ENCODE measurements at regions not wholly inside any gene's neighbourhood (a gene's known extent, or its start where the extent isn't known, plus 50 kb on each side); places are given as distances from the start of the nearest gene placed in this dataset.

GRCh38 chr5:130992095-130992494 is 173.0 kb downstream of the HINT1 start:
- H3K27me3 ChIP-seq = no peaks in the 10 kb centered on the region
- no peaks in the 10 kb centered on the region for H3K4me1 ChIP-seq
- H3K36me3 ChIP-seq = no peaks in the 10 kb centered on the region
- H3K9me3 ChIP-seq = no peaks in the 10 kb centered on the region
- DNase-seq = no peak
- no peak overlapping the region for H3K27ac ChIP-seq
- intact Hi-C loops (cut with DNase I; ENCODE audit: low total_unique reads) = no loop called here
- H3K4me3 ChIP-seq = no peak overlapping the region
- TF ChIP-seq CTCF (IDR thresholded peaks at IDR 0.05) = no peak

GRCh38 chr5:130985776-130986175 is 179.3 kb downstream of the HINT1 start:
- DNase-seq = no peak
- no peaks in the 10 kb centered on the region for H3K9me3 ChIP-seq
- no peaks in the 10 kb centered on the region for H3K36me3 ChIP-seq
- H3K27ac ChIP-seq = no peak overlapping the region
- H3K4me3 ChIP-seq = no peak overlapping the region
- TF ChIP-seq CTCF (IDR thresholded peaks at IDR 0.05) = no peak
- intact Hi-C loops (cut with DNase I; ENCODE audit: low total_unique reads) = no loop called here
- H3K4me1 ChIP-seq = no peaks in the 10 kb centered on the region
- H3K27me3 ChIP-seq = no peaks in the 10 kb centered on the region

GRCh38 chr5:130981663-130982062 is 183.4 kb downstream of the HINT1 start:
- DNase-seq = no peak
- no peak for TF ChIP-seq CTCF (IDR thresholded peaks at IDR 0.05)
- H3K27me3 ChIP-seq = no peaks in the 10 kb centered on the region
- no peaks in the 10 kb centered on the region for H3K9me3 ChIP-seq
- H3K4me3 ChIP-seq = no peak overlapping the region
- no peaks in the 10 kb centered on the region for H3K36me3 ChIP-seq
- intact Hi-C loops (cut with DNase I; ENCODE audit: low total_unique reads) = no loop called here
- H3K4me1 ChIP-seq = no peaks in the 10 kb centered on the region
- no peak overlapping the region for H3K27ac ChIP-seq

- no peak for TF ChIP-seq CTCF (IDR thresholded peaks at IDR 0.05)
- no peaks in the 10 kb centered on the region for H3K27me3 ChIP-seq
- H3K4me3 ChIP-seq = no peak overlapping the region
- no peaks in the 10 kb centered on the region for H3K4me1 ChIP-seq
- intact Hi-C loops (cut with DNase I; ENCODE audit: low total_unique reads) = no loop called here
- no peak overlapping the region for H3K27ac ChIP-seq
- no peak for DNase-seq
- H3K9me3 ChIP-seq = no peaks in the 10 kb centered on the region
- no peaks in the 10 kb centered on the region for H3K36me3 ChIP-seq
Measured at GRCh38 chr5:130978475-130978874, 186.6 kb downstream of the HINT1 start.

- Histone ChIP-seq H3K9me3 (no peaks in the 10 kb centered on the region), H3K27me3 (no peaks in the 10 kb centered on the region), H3K4me3 (no peak overlapping the region), H3K27ac (no peak overlapping the region), H3K4me1 (no peaks in the 10 kb centered on the region), H3K36me3 (no peaks in the 10 kb centered on the region)
- no peak for TF ChIP-seq CTCF (IDR thresholded peaks at IDR 0.05)
- DNase-seq = no peak
- intact Hi-C loops (cut with DNase I; ENCODE audit: low total_unique reads) = no loop called here
Measured at GRCh38 chr5:130976493-130976892, 188.6 kb downstream of the HINT1 start.

- Histone ChIP-seq H3K27me3 (no peaks in the 10 kb centered on the region), H3K4me3 (no peak overlapping the region), H3K9me3 (no peaks in the 10 kb centered on the region), H3K27ac (no peak overlapping the region), H3K4me1 (no peaks in the 10 kb centered on the region), H3K36me3 (no peaks in the 10 kb centered on the region)
- no peak for DNase-seq
- no peak for TF ChIP-seq CTCF (IDR thresholded peaks at IDR 0.05)
- intact Hi-C loops (cut with DNase I; ENCODE audit: low total_unique reads) = no loop called here
Measured at GRCh38 chr5:130975847-130976246, 189.2 kb downstream of the HINT1 start.

Data from tibial artery (tissue), 4 donors.